ENCODE measurements at regions not wholly inside any gene's neighbourhood (a gene's known extent, or its start where the extent isn't known, plus 50 kb on each side); places are given as distances from the start of the nearest gene placed in this dataset.
A peak's percentile ranks its signal among the peaks of the same experiment; 100 is the strongest.

DNA sequence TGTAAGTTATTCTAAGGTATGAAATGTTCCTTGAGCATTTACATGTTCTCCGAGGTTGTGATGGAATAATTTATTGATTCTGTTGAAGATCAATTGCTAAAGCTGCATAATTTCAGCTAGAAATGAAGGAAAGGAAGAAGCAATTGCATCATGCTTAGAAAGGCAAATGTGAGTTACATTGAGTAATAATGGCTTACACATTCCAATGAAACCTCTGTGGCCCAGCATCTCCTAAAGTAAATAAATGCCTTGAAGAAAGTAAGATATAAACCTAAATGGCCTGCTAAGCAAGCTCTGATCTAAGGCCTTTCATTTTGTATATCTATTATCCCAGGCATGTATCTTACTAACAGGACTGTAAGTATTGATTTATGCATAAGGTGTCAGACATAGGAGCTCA lies 677.3 kb upstream of the RGMB start:
- DNase-seq (ENCODE audit: extremely low read depth, low read depth): peak; percentile 34
- TF ChIP-seq, protein P1, sequence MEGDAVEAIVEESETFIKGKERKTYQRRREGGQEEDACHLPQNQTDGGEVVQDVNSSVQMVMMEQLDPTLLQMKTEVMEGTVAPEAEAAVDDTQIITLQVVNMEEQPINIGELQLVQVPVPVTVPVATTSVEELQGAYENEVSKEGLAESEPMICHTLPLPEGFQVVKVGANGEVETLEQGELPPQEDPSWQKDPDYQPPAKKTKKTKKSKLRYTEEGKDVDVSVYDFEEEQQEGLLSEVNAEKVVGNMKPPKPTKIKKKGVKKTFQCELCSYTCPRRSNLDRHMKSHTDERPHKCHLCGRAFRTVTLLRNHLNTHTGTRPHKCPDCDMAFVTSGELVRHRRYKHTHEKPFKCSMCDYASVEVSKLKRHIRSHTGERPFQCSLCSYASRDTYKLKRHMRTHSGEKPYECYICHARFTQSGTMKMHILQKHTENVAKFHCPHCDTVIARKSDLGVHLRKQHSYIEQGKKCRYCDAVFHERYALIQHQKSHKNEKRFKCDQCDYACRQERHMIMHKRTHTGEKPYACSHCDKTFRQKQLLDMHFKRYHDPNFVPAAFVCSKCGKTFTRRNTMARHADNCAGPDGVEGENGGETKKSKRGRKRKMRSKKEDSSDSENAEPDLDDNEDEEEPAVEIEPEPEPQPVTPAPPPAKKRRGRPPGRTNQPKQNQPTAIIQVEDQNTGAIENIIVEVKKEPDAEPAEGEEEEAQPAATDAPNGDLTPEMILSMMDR (IDR thresholded peaks at IDR 0.05; ENCODE audit: low read depth, low read length): no peak

DNA sequence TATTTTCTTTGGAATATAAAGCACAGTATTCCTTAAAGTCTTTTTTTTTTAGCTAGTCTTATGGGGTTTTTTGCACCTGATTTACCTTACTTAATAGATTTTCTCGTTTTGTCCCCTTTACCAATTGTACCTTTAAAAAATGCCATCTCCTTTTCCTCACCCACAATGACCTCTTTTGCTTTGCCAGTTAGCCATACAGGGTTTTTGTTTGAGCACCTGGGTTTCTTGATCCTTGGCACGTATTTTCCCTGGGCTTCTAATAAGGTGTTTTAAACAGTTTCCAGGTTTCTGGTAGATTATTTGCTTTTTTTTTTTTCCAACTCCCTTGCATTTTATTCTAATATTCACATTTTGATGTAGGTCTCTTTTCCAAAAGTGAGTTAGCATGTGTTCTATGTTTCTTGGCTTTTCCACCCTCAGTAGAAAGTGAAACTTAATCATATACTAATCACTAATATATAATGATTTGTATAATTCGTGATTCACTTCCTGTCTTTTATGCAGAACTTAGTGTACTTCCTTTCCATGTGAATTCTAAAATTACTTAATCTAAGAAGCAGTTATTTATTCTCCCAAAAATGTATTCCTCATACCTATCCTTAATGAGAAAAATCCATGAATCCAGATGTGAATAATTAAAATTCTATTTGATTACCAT lies 673.9 kb upstream of the RGMB start:
- no peak for DNase-seq (ENCODE audit: extremely low read depth, low read depth)
- TF ChIP-seq, protein P1 (IDR thresholded peaks at IDR 0.05; ENCODE audit: low read depth, low read length): no peak

DNA sequence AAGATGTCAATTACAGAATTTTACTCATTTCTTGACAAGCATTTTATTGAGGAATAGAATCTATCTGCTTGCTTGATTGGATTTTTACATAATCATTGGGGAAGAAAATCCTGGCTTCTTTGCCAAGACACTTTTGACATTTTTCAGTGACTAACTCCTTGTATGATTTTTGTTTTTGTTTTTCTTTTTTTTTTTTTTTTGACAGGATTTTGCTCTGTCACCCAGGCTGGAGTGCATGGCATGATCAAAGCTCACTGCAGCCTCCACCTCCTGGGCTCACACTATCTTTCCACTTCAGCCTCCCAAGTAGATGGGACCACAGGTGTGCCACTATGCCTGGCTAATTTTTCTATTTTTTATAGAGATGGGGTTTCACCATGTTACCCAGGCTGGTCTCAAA lies 672.3 kb upstream of the RGMB start:
- no peak for DNase-seq (ENCODE audit: extremely low read depth, low read depth)
- TF ChIP-seq, protein P1 (IDR thresholded peaks at IDR 0.05; ENCODE audit: low read depth, low read length): no peak

DNA sequence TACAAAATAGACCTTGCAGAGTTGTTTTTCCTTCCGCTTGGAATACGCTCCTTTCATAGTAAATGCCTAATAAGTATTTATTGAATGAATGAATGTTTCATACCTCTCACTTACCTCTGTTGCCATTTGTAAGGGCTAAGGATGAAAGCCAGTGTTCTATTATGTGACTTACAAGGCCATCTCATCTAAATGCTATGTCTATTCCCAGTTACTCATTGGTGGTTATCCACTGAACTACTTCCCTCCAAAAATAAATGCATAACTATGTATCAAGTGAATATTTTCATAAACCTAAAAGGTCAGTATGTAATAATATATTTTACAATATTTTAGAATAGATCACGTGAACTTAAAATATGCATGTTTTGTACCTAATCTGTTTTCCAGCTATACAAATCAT lies 670.5 kb upstream of the RGMB start:
- no peak for DNase-seq (ENCODE audit: extremely low read depth, low read depth)
- TF ChIP-seq, protein P1 (IDR thresholded peaks at IDR 0.05; ENCODE audit: low read depth, low read length): no peak

DNA sequence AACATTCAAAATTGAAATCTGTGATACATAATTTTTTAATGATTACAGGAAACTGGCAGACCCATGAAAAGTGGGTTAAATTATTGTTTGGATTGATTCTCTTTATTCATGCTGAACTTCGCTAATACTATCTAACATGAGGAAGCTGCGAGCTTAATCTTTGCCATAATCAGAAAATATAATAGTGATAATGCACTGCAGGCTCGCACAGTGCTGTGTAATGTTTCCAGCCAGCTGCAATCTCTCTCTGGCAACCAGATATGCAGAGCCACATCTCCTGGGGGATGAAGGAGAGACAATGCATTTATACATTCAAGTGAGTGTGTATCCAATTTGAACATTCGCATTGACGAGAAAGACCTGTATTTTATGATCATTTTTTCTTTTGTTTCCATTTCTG lies 669.7 kb upstream of the RGMB start:
- DNase-seq (ENCODE audit: extremely low read depth, low read depth): no peak
- TF ChIP-seq, protein P1 (IDR thresholded peaks at IDR 0.05; ENCODE audit: low read depth, low read length): no peak

DNA sequence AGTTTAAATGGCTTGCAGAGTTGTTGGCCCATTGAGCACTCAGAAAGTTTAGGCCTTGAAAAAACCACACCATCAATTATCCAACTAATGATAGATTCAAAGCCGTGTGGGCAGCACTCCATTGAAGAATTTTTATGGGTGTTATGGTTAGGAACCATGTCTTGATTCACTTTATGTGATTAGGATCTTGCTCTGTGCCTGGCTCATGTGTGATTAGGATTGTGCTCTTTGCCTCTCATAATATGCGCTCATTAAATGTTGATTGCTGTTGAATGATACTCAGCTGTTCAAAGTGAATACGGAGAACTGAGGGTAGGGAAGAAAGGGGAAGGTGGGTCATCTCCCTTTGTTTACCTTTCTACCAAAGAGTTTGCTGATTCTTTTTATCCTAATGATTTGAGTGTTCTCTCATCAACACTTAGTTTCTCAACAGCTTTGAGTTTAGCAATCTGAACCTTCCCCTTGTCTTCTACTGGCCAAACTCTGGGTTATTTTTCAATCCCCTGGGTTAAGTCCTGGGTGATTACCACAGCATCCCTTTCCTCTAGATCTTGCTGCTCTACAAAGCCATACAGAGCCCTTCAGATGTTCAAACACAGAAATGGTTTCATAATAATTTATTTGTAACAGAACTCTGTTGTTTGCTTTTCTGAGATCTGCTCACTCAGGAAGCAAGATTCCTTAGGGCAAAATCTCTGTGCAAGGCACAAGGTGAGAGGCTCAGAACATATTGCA lies 668.8 kb upstream of the RGMB start:
- DNase-seq (ENCODE audit: extremely low read depth, low read depth): no peak
- TF ChIP-seq, protein P1 (IDR thresholded peaks at IDR 0.05; ENCODE audit: low read depth, low read length): no peak

DNA sequence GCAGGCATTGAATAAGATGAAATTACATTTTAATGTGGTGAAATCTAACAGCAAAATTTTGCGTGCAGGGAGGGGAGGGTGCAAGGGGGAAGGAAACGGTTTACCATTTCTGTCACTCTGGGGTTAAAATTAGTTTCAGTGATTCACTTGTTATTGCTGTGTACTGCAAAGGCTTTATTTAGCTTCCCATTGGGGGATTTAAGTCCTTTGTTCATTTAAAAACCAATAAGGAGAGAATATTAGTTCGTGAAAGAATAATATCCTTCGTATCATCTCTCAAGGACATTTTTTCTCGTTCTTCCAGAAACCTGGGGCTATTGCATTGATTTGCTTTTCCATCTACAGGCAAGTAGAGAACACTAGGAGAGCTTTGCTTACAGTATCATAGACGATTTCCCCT lies 667.8 kb upstream of the RGMB start:
- no peak for DNase-seq (ENCODE audit: extremely low read depth, low read depth)
- TF ChIP-seq, protein P1 (IDR thresholded peaks at IDR 0.05; ENCODE audit: low read depth, low read length): no peak

Measured in AG09319 (cell line).